SK-N-SH (cell line): ENCODE measurements at regions not wholly inside any gene's neighbourhood (a gene's known extent, or its start where the extent isn't known, plus 50 kb on each side); places are given as distances from the start of the nearest gene placed in this dataset.

Source experiments
- CTCF ChIA-PET: fragments of 300-600, 350-600 bp; formaldehyde crosslinking; extraction: SDS; loops from one replicate; lab custom pipeline; 2021; lab: Yijun Ruan, JAX
- POLR2A ChIA-PET: fragments of 350-600 bp; sonication (Branson Sonifier 250); formaldehyde crosslinking; extraction: SDS; loops from one replicate; lab custom pipeline; 2020; ENCODE audit warnings: antibody characterized with exemption, inconsistent platforms; lab: Yijun Ruan, JAX
- DNase-seq: peaks from one replicate; pipeline ENCODE4 v3.0.0; 2012
- H2AFZ ChIP-seq: fragments of 200-600 bp; sonication (generic); 2 replicates; pipeline ENCODE4 v1.8.1; 2016; ENCODE audit warnings: antibody characterized with exemption, mild to moderate bottlenecking, low read depth
- H3F3A ChIP-seq: fragments of 200-600 bp; sonication (generic); replicated peaks from 2 replicates; pipeline ENCODE3; 2016; ENCODE audit warnings: antibody characterized with exemption, mild to moderate bottlenecking; ENCODE audit not compliant: insufficient read depth
- H3K27ac ChIP-seq, 2 experiments: fragments of 200-500 bp in 1 of 2; fragments of 200-600 bp in 1 of 2; sonication (Bioruptor generic) in 1 of 2; sonication (generic), shearing (Covaris generic) in 1 of 2; 2 replicates each; pipeline versions ENCODE4 v1.5.1 to v1.6.1; 2014 to 2016; ENCODE audit warnings: low read depth in 2 of 2, inconsistent platforms in 1 of 2, low read length in 1 of 2, mild to moderate bottlenecking in 1 of 2, mixed read lengths in 1 of 2
- H3K27me3 ChIP-seq: fragments of 200-600 bp; sonication (generic), shearing (Covaris generic); 2 replicates; pipeline ENCODE4 v1.6.1; 2016; ENCODE audit warnings: mixed run types; ENCODE audit not compliant: insufficient read depth
- H3K36me3 ChIP-seq, 2 experiments: fragments of 200-500 bp in 1 of 2; fragments of 200-600 bp in 1 of 2; sonication (Bioruptor generic) in 1 of 2; sonication (generic) in 1 of 2; replicated peaks in 1 of 2; 2 replicates each; pipeline versions ENCODE3 to v1.5.1; 2014 to 2016; ENCODE audit warnings: low read length in 1 of 2, mild to moderate bottlenecking in 1 of 2; ENCODE audit not compliant: insufficient read depth in 2 of 2, control insufficient read depth in 1 of 2
- H3K4me1 ChIP-seq, 2 experiments: fragments of 200-500 bp in 1 of 2; fragments of 200-600 bp in 1 of 2; sonication (Bioruptor generic) in 1 of 2; sonication (generic), shearing (Covaris generic) in 1 of 2; 2 replicates each; pipeline versions ENCODE4 v1.5.1 to v1.6.1; 2014 to 2016; ENCODE audit warnings: low read depth in 1 of 2, low read length in 1 of 2, mixed run types in 1 of 2; ENCODE audit not compliant: insufficient read depth in 2 of 2, control insufficient read depth in 1 of 2
- H3K4me2 ChIP-seq: fragments of 200-600 bp; sonication (generic), shearing (Covaris generic); 2 replicates; pipeline ENCODE4 v1.6.1; 2017; ENCODE audit warnings: mixed run types
- H3K4me3 ChIP-seq, 2 experiments: fragments of 200-500 bp in 1 of 2; fragments of 200-600 bp in 1 of 2; sonication (Bioruptor generic) in 1 of 2; sonication (generic), shearing (Covaris generic) in 1 of 2; 2 replicates each; pipeline versions ENCODE4 v1.5.1 to v1.8.1; 2014 to 2016; ENCODE audit warnings: low read depth in 2 of 2, inconsistent platforms in 1 of 2, low read length in 1 of 2, mild to moderate bottlenecking in 1 of 2, mixed read lengths in 1 of 2, moderate library complexity in 1 of 2
- H3K79me2 ChIP-seq: fragments of 200-600 bp; sonication (generic); 2 replicates; pipeline ENCODE4 v1.8.1; 2017; ENCODE audit warnings: mild to moderate bottlenecking; ENCODE audit not compliant: insufficient read depth
- H3K9ac ChIP-seq: fragments of 200-600 bp; sonication (generic); 2 replicates; pipeline ENCODE4 v1.6.1; 2017; ENCODE audit warnings: mixed run types
- H3K9me2 ChIP-seq: fragments of 200-600 bp; sonication (generic); 2 replicates; pipeline ENCODE4 v1.6.1; 2017; ENCODE audit warnings: mixed run types
- H3K9me3 ChIP-seq: fragments of 200-600 bp; sonication (generic); 2 replicates; pipeline ENCODE4 v1.6.1; 2017; ENCODE audit warnings: mixed run types, mild to moderate bottlenecking, moderate library complexity
- H4K20me1 ChIP-seq: fragments of 200-600 bp; sonication (generic); 2 replicates; pipeline ENCODE4 v1.6.1; 2017; ENCODE audit warnings: mild to moderate bottlenecking, mixed run types; ENCODE audit not compliant: insufficient read depth
- CHD2 ChIP-seq: fragments of 150-350 bp; IDR thresholded peaks from 2 replicates; pipeline ENCODE4 v1.6.1; 2018; ENCODE audit warnings: low read length; ENCODE audit not compliant: partially characterized antibody
- ELF1 ChIP-seq: IDR thresholded peaks from 2 replicates; pipeline ENCODE4 v1.4.0; 2012
- FOSL2 ChIP-seq: IDR thresholded peaks from 2 replicates; pipeline ENCODE4 v1.4.0; 2012; ENCODE audit warnings: low read depth, mild to moderate bottlenecking, moderate library complexity, borderline replicate concordance
- GABPA ChIP-seq: IDR thresholded peaks from 2 replicates; pipeline ENCODE4 v1.4.0; 2012; ENCODE audit warnings: low read depth, mild to moderate bottlenecking
- NRF1 ChIP-seq: IDR thresholded peaks from 2 replicates; pipeline ENCODE4 v1.6.1; 2012; ENCODE audit warnings: low read depth, mild to moderate bottlenecking, low read length
- RAD21 ChIP-seq: IDR thresholded peaks from 2 replicates; pipeline ENCODE4 v1.6.1; 2012; ENCODE audit warnings: mild to moderate bottlenecking, low read length
- RCOR1 ChIP-seq: fragments of 150-350 bp; IDR thresholded peaks from 2 replicates; pipeline ENCODE4 v1.6.1; 2017; ENCODE audit warnings: antibody characterized with exemption, low read length
- RFX5 ChIP-seq: IDR thresholded peaks from 2 replicates; pipeline ENCODE4 v1.6.1; 2012; ENCODE audit warnings: mild to moderate bottlenecking, improper control_type of control experiment, low read length
- SIN3A ChIP-seq: IDR thresholded peaks from 2 replicates; pipeline ENCODE4 v1.6.1; 2012; ENCODE audit warnings: low read depth, mild to moderate bottlenecking, low read length, moderate library complexity, borderline replicate concordance
- SMC3 ChIP-seq: IDR thresholded peaks from 2 replicates; pipeline ENCODE4 v1.6.1; 2012; ENCODE audit warnings: low read depth, low read length, improper control_type of control experiment
- TCF12 ChIP-seq: IDR thresholded peaks from 2 replicates; pipeline ENCODE4 v1.4.0; 2012
- TEAD4 ChIP-seq: IDR thresholded peaks from 2 replicates; pipeline ENCODE4 v1.4.0; 2012; ENCODE audit warnings: mild to moderate bottlenecking, borderline replicate concordance; ENCODE audit not compliant: insufficient read depth
- YY1 ChIP-seq: IDR thresholded peaks from 2 replicates; pipeline ENCODE4 v1.4.0; 2012; ENCODE audit warnings: low read depth, mild to moderate bottlenecking
- ZBTB33 ChIP-seq: IDR thresholded peaks from 2 replicates; pipeline ENCODE4 v1.4.0; 2012; ENCODE audit warnings: low read depth, borderline replicate concordance
- TF ChIP-seq, protein P1 (sequence below): IDR thresholded peaks from 2 replicates; pipeline ENCODE4; 2012
- TF ChIP-seq, protein P2 (sequence below): IDR thresholded peaks from 2 replicates; pipeline ENCODE4 v1.4.0; 2012; ENCODE audit warnings: low read depth
- TF ChIP-seq, protein P3 (sequence below): fragments of 200-600 bp; sonication (generic); IDR thresholded peaks from 2 replicates; pipeline ENCODE4 v1.6.1; 2017; ENCODE audit warnings: antibody characterized with exemption, mild to moderate bottlenecking, moderate library complexity

DNA sequence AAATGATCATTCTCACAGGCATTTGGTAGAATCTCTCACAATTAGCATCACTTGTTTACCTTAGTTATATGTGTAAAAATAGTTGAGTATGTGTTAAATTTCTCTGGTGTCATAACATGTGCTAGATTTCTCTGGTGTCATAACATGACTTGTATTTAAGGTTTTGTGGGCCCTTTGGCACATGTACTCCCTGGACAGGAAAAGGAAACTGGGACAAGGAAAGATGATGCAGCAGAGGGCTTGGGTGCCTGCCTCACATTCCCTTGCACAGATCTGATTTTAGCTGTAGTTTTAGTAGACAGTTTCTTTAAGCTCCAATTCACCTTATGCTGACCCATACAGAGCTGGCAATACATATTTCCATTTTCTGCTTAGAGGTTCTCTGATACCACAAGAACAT lies 726.0 kb downstream of the C4orf33 start:
- no peaks in the 10 kb centered on the region for H3K9me2 ChIP-seq
- no peak overlapping the region for H2AFZ ChIP-seq
- TF ChIP-seq, protein P1, sequence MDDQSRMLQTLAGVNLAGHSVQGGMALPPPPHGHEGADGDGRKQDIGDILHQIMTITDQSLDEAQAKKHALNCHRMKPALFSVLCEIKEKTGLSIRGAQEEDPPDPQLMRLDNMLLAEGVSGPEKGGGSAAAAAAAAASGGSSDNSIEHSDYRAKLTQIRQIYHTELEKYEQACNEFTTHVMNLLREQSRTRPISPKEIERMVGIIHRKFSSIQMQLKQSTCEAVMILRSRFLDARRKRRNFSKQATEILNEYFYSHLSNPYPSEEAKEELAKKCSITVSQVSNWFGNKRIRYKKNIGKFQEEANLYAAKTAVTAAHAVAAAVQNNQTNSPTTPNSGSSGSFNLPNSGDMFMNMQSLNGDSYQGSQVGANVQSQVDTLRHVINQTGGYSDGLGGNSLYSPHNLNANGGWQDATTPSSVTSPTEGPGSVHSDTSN: no peak
- TF ChIP-seq RAD21: no peak
- TF ChIP-seq NRF1: no peak
- TF ChIP-seq, protein P2, sequence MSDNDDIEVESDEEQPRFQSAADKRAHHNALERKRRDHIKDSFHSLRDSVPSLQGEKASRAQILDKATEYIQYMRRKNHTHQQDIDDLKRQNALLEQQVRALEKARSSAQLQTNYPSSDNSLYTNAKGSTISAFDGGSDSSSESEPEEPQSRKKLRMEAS: no peak
- TF ChIP-seq SMC3: no peak
- TF ChIP-seq RFX5: no peak
- no peak for TF ChIP-seq ELF1
- TF ChIP-seq, protein P3, sequence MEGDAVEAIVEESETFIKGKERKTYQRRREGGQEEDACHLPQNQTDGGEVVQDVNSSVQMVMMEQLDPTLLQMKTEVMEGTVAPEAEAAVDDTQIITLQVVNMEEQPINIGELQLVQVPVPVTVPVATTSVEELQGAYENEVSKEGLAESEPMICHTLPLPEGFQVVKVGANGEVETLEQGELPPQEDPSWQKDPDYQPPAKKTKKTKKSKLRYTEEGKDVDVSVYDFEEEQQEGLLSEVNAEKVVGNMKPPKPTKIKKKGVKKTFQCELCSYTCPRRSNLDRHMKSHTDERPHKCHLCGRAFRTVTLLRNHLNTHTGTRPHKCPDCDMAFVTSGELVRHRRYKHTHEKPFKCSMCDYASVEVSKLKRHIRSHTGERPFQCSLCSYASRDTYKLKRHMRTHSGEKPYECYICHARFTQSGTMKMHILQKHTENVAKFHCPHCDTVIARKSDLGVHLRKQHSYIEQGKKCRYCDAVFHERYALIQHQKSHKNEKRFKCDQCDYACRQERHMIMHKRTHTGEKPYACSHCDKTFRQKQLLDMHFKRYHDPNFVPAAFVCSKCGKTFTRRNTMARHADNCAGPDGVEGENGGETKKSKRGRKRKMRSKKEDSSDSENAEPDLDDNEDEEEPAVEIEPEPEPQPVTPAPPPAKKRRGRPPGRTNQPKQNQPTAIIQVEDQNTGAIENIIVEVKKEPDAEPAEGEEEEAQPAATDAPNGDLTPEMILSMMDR: no peak
- no peak for TF ChIP-seq SIN3A
- TF ChIP-seq TCF12: no peak
- no peak for TF ChIP-seq ZBTB33
- TF ChIP-seq FOSL2: no peak
- no peak for TF ChIP-seq GABPA
- no peak for TF ChIP-seq RCOR1
- no peak for TF ChIP-seq YY1
- no peak for TF ChIP-seq CHD2
- no peak for TF ChIP-seq TEAD4
- TF ChIP-seq, all 33 proteins: peak for 0
- Histone ChIP-seq H3K36me3 (no peaks in the 10 kb centered on the region), H4K20me1 (no peaks in the 10 kb centered on the region), H3K4me1 (no peaks in the 10 kb centered on the region), H3K79me2 (no peaks in the 10 kb centered on the region), H3K9me3 (no peaks in the 10 kb centered on the region), H3K27ac (no peak overlapping the region), H3K27me3 (no peaks in the 10 kb centered on the region), H3K4me2 (no peak overlapping the region), H3F3A (no peaks in the 10 kb centered on the region), H3K9ac (no peak overlapping the region), H3K4me3 (no peak overlapping the region)
- DNase-seq: no peak
- ChIA-PET CTCF (no interaction called here), POLR2A (no interaction called here)
